GM18511 (cell line): ENCODE measurements at regions not wholly inside any gene's neighbourhood (a gene's known extent, or its start where the extent isn't known, plus 50 kb on each side); places are given as distances from the start of the nearest gene placed in this dataset.
A peak's percentile ranks its signal among the peaks of the same experiment; 100 is the strongest.
"Not testable (repeated sequence)": the region's sequence is repeated elsewhere in the genome, so short reads cannot be mapped to it uniquely, and the experiment has no call there.

Experiments used
- ATAC-seq: cut with Tn5 transposase; IDR thresholded peaks from one replicate; pipeline ENCODE4 v1.9.1; 2021; ENCODE audit warnings: mild to moderate bottlenecking, moderate library complexity; ENCODE audit not compliant: unreplicated experiment

DNA sequence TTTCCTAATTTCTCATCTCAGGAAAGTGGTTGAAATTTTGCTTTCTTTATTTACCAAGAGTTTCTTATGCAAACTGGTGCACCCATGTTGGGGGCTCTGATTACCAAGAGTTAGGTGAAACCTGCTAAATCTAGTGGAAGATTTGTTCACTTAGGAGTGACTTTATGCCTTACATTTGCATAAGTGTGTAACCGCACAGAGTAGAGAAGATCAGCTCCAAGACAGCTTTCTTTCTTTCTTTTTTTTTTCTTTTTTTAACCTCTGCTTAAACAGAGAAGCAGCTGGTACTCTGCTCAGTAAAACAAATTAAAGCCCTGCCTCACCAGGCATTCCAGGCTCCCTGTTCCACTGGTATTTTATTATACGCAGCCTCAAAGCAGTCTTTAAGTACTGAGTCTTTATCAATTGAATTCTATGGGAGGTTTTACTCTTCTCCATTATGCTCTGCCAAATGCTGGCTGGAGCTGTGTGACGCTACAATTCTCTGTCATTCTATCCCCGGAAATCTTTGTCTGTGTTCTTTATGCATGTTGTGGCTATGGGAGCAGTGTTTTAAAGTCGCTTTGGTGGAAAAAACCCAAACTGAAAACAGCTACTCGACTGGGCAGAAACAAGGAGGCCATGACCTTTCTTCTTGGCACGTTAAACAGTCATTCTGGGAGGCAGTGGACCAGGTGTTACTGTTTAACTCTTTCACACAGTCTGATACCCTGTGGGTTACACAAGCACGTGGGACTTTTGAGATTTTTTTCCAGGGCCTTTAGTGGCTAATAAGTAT is 55.2 kb upstream of the GBE1 start:
- peak; percentile 99 for ATAC-seq

DNA sequence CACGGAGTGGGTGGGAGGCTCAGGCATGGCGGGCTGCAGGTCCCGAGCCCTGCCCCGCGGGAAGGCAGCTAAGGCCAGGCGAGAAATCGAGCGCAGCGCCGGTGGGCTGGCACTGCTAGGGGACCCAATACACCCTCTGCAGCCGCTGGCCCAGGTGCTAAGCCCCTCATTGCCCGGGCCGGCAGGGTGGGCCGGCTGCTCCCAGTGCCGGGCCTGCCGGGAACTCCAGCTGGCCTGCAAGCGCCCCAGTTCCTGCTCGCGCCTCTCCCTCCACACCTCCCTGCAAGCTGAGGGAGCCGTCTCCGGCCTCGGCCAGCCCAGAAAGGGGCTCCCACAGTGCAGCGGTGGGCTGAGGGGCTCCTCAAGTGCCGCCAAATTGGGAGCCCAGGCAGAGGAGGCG is 50.7 kb upstream of the GBE1 start:
- not testable (repeated sequence) for ATAC-seq
